ENCODE measurements at regions not wholly inside any gene's neighbourhood (a gene's known extent, or its start where the extent isn't known, plus 50 kb on each side); places are given as distances from the start of the nearest gene placed in this dataset.

- Histone ChIP-seq H3K9me3 (no peaks in the 10 kb centered on the region), H3K4me1 (replicated peaks) (no peaks in the 10 kb centered on the region), H3K27me3 (replicated peaks; ENCODE audit: insufficient read depth) (no peaks in the 10 kb centered on the region), H3K4me3 (no peak overlapping the region), H3K27ac (no peak overlapping the region), H3K36me3 (no peaks in the 10 kb centered on the region)
- DNase-seq (ENCODE audit: low spot score): no peak
- WGBS: 97% methylated on average over 6 of the region's 6 CpGs
- no peak for TF ChIP-seq POLR2A (IDR thresholded peaks at IDR 0.05)
- TF ChIP-seq, protein P1, sequence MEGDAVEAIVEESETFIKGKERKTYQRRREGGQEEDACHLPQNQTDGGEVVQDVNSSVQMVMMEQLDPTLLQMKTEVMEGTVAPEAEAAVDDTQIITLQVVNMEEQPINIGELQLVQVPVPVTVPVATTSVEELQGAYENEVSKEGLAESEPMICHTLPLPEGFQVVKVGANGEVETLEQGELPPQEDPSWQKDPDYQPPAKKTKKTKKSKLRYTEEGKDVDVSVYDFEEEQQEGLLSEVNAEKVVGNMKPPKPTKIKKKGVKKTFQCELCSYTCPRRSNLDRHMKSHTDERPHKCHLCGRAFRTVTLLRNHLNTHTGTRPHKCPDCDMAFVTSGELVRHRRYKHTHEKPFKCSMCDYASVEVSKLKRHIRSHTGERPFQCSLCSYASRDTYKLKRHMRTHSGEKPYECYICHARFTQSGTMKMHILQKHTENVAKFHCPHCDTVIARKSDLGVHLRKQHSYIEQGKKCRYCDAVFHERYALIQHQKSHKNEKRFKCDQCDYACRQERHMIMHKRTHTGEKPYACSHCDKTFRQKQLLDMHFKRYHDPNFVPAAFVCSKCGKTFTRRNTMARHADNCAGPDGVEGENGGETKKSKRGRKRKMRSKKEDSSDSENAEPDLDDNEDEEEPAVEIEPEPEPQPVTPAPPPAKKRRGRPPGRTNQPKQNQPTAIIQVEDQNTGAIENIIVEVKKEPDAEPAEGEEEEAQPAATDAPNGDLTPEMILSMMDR (IDR thresholded peaks at IDR 0.05): no peak
- intact Hi-C loops (cut with DNase I): no loop called here
Observed at GRCh38 chr10:106467506-106467905, 697.0 kb downstream of the SORCS1 start.

DNA sequence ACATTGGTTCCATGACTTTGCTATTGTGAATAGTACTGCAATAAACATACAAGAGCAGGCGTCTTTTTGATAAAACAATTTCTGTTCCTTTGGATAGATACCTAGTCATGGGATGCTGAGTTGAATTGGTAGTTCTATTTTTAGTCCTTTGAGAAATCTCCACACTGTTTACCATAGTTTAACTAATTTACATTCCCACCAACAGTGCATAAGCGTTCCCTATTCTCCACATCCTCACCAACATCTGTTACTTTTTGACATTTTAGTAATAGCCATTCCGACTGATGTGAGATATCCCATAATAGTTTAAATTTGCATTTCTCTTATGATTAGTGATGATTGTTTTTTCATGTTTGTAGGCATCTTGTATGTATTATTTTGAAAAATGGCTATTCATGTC lies 707.0 kb downstream of the SORCS1 start:
- no peak for DNase-seq (ENCODE audit: low spot score)
- H3K4me1 ChIP-seq (replicated peaks): no peaks in the 10 kb centered on the region
- no peak overlapping the region for H3K4me3 ChIP-seq
- no peaks in the 10 kb centered on the region for H3K36me3 ChIP-seq
- no peaks in the 10 kb centered on the region for H3K9me3 ChIP-seq
- intact Hi-C loops (cut with DNase I): no loop called here
- no peak overlapping the region for H3K27ac ChIP-seq
- H3K27me3 ChIP-seq (replicated peaks; ENCODE audit: insufficient read depth): no peaks in the 10 kb centered on the region
- 90% methylated on average over 3 of the region's 3 CpGs for WGBS
- TF ChIP-seq POLR2AphosphoS5 (IDR thresholded peaks at IDR 0.05) (no peak), POLR2A (IDR thresholded peaks at IDR 0.05) (no peak)
- TF ChIP-seq, protein P1 (IDR thresholded peaks at IDR 0.05): no peak

DNA sequence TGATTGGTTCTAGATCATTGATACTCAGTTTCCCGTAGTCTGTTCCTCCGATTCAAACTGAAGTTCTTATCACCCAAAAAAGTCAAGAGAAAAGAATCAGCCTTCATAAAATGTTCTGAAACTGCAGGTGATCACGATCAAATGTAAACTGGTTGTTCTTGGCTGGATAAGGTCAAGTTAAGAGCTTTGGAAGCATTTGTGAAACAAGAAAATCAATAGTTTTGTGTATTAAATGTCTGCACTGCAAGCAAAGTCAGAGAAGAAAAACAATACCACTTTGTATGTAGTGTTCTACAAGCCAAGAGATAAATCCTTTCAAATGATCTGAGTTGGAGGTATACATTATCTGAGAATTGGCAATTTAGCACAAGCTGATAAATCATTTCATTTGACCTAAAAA lies 710.3 kb downstream of the SORCS1 start:
- TF ChIP-seq POLR2AphosphoS5 (IDR thresholded peaks at IDR 0.05) (no peak), POLR2A (IDR thresholded peaks at IDR 0.05) (no peak)
- TF ChIP-seq, protein P1 (IDR thresholded peaks at IDR 0.05): no peak
- Histone ChIP-seq H3K27ac (no peak overlapping the region), H3K27me3 (replicated peaks; ENCODE audit: insufficient read depth) (no peaks in the 10 kb centered on the region), H3K4me3 (no peak overlapping the region), H3K4me1 (replicated peaks) (no peaks in the 10 kb centered on the region), H3K9me3 (no peaks in the 10 kb centered on the region), H3K36me3 (no peaks in the 10 kb centered on the region)
- intact Hi-C loops (cut with DNase I): no loop called here
- DNase-seq (ENCODE audit: low spot score): no peak
- WGBS: 70% methylated on average over 3 of the region's 3 CpGs

DNA sequence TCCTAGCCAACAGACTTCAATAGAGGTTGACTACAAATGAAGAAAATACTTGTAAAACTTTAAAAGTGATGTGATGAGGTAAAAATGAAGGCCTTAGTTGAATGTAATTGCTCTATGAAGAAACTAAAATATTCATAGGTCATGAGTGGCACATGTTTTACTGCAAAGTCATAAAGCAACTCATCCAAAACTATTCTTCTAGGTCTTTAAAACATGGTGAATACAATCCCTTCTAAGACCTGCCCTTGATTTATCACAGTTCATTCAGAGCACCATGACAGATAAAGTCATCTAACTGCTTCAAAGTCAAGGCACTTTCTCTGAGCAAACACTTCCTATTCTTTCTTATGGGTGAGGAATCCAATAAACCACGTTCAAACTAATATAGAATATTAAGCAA lies 713.5 kb downstream of the SORCS1 start:
- Histone ChIP-seq H3K27ac (no peak overlapping the region), H3K27me3 (replicated peaks; ENCODE audit: insufficient read depth) (no peaks in the 10 kb centered on the region), H3K9me3 (no peaks in the 10 kb centered on the region), H3K36me3 (no peaks in the 10 kb centered on the region), H3K4me3 (no peak overlapping the region), H3K4me1 (replicated peaks) (no peaks in the 10 kb centered on the region)
- 21% methylated on average over 1 of the region's 1 CpG for WGBS
- TF ChIP-seq, protein P1 (IDR thresholded peaks at IDR 0.05): no peak
- TF ChIP-seq POLR2A (IDR thresholded peaks at IDR 0.05) (no peak), POLR2AphosphoS5 (IDR thresholded peaks at IDR 0.05) (no peak)
- intact Hi-C loops (cut with DNase I): no loop called here
- DNase-seq (ENCODE audit: low spot score): no peak

- Histone ChIP-seq H3K9me3 (no peaks in the 10 kb centered on the region), H3K4me1 (replicated peaks) (no peaks in the 10 kb centered on the region), H3K27ac (no peak overlapping the region), H3K4me3 (no peak overlapping the region), H3K36me3 (no peaks in the 10 kb centered on the region), H3K27me3 (replicated peaks; ENCODE audit: insufficient read depth) (no peaks in the 10 kb centered on the region)
- no peak for DNase-seq (ENCODE audit: low spot score)
- TF ChIP-seq, protein P1 (IDR thresholded peaks at IDR 0.05): no peak
- TF ChIP-seq POLR2A (IDR thresholded peaks at IDR 0.05) (no peak), POLR2AphosphoS5 (IDR thresholded peaks at IDR 0.05) (no peak)
- intact Hi-C loops (cut with DNase I): no loop called here
Observed at GRCh38 chr10:106446920-106447319, 717.6 kb downstream of the SORCS1 start.
